ENCODE measurements at regions not wholly inside any gene's neighbourhood (a gene's known extent, or its start where the extent isn't known, plus 50 kb on each side); places are given as distances from the start of the nearest gene placed in this dataset.

DNA sequence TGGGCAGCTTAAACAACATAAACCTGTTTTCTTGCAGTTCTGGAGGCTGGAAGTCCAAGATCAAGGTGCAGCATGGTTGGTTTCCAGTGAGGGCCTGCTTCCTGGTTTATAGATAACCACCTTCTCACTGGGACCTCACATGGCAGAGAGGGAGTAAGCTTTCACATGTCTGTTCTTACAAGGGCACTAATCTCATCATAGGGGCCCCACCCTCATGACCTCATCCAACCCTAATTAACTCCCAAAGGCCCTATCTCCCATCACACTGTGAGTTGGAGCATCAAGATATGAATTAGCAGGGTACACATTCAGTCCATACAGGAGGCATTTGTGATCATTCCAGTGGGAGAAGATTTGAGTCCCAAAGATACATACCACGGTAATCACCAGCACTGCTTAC is 50.5 kb upstream of the GRIN2A start:
- no peaks in the 10 kb centered on the region for H3K36me3 ChIP-seq (ENCODE audit: low read depth)
- no peaks in the 10 kb centered on the region for H3K4me1 ChIP-seq (replicated peaks; ENCODE audit: insufficient read depth)
- peaks cover 15% of the 10 kb centered on the region; the same call in 1 of the 2 replicates for H3K27me3 ChIP-seq (ENCODE audit: insufficient read depth, low read depth)
- H3K79me2 ChIP-seq (ENCODE audit: low read depth), result no peaks in the 10 kb centered on the region
- no peak for DNase-seq
- ChIA-PET CTCF (no interaction called here), POLR2A (ENCODE audit: unreplicated experiment) (no interaction called here)
- intact Hi-C loops (cut with micrococcal nuclease; ENCODE audit: unreplicated experiment), result no loop called here
- BruUV-seq (replicated peaks), result no TSS peak
- TF ChIP-seq, protein P1, sequence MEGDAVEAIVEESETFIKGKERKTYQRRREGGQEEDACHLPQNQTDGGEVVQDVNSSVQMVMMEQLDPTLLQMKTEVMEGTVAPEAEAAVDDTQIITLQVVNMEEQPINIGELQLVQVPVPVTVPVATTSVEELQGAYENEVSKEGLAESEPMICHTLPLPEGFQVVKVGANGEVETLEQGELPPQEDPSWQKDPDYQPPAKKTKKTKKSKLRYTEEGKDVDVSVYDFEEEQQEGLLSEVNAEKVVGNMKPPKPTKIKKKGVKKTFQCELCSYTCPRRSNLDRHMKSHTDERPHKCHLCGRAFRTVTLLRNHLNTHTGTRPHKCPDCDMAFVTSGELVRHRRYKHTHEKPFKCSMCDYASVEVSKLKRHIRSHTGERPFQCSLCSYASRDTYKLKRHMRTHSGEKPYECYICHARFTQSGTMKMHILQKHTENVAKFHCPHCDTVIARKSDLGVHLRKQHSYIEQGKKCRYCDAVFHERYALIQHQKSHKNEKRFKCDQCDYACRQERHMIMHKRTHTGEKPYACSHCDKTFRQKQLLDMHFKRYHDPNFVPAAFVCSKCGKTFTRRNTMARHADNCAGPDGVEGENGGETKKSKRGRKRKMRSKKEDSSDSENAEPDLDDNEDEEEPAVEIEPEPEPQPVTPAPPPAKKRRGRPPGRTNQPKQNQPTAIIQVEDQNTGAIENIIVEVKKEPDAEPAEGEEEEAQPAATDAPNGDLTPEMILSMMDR (conservative IDR thresholded peaks at IDR 0.05), result no peak
- no peak for TF ChIP-seq EZH2 (IDR thresholded peaks at IDR 0.05; ENCODE audit: low read depth)
- H3F3A ChIP-seq (ENCODE audit: insufficient read depth, low read depth), result no peaks in the 10 kb centered on the region
- H3K9me3 ChIP-seq (ENCODE audit: insufficient read depth, low read depth), result no peaks in the 10 kb centered on the region
- no peak overlapping the region for H2AFZ ChIP-seq
- no peaks in the 10 kb centered on the region for H4K20me1 ChIP-seq (ENCODE audit: insufficient read depth)
- H3K4me2 ChIP-seq, result no peak overlapping the region
- no peak overlapping the region for H3K4me3 ChIP-seq
- no peaks in the 10 kb centered on the region for H3K9me2 ChIP-seq (ENCODE audit: insufficient read depth)
- H3K27ac ChIP-seq, result no peak overlapping the region

DNA sequence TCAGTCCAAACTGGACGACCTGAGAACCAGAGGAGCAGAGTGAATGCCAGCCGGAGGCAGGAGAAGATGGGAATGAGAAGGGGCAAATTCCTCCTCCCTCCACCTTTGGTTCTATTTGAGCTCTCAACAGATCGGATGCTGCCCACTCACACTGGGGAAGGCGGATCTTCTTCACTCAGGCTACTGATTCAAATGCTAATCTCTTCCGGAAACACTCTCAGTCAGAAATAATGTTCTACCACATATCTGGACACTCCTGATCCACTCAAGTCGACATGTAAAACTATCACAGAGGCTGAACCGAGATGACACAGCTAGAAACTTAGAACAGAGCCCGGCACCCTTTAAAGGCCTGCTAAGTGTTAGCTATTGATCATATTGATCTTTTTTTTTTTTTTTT is 57.4 kb upstream of the GRIN2A start:
- Histone ChIP-seq H4K20me1 (ENCODE audit: insufficient read depth) (no peaks in the 10 kb centered on the region), H3K79me2 (ENCODE audit: low read depth) (no peaks in the 10 kb centered on the region), H3K9me3 (ENCODE audit: insufficient read depth, low read depth) (no peaks in the 10 kb centered on the region), H3K4me1 (replicated peaks; ENCODE audit: insufficient read depth) (no peaks in the 10 kb centered on the region), H3K9me2 (ENCODE audit: insufficient read depth) (no peaks in the 10 kb centered on the region), H3K4me2 (no peak overlapping the region), H3K27ac (no peak overlapping the region), H3K4me3 (no peak overlapping the region), H2AFZ (no peak overlapping the region), H3K27me3 (ENCODE audit: insufficient read depth, low read depth) (peaks cover 32% of the 10 kb centered on the region), H3F3A (ENCODE audit: insufficient read depth, low read depth) (no peaks in the 10 kb centered on the region), H3K36me3 (ENCODE audit: low read depth) (no peaks in the 10 kb centered on the region)
- BruUV-seq (replicated peaks), result no TSS peak
- POLR2A ChIA-PET (ENCODE audit: unreplicated experiment), result no interaction called here
- intact Hi-C loops (cut with micrococcal nuclease; ENCODE audit: unreplicated experiment), result no loop called here
- no peak for DNase-seq
- CTCF ChIA-PET, result no interaction called here
- TF ChIP-seq, protein P1 (conservative IDR thresholded peaks at IDR 0.05), result no peak
- no peak for TF ChIP-seq EZH2 (IDR thresholded peaks at IDR 0.05; ENCODE audit: low read depth)

DNA sequence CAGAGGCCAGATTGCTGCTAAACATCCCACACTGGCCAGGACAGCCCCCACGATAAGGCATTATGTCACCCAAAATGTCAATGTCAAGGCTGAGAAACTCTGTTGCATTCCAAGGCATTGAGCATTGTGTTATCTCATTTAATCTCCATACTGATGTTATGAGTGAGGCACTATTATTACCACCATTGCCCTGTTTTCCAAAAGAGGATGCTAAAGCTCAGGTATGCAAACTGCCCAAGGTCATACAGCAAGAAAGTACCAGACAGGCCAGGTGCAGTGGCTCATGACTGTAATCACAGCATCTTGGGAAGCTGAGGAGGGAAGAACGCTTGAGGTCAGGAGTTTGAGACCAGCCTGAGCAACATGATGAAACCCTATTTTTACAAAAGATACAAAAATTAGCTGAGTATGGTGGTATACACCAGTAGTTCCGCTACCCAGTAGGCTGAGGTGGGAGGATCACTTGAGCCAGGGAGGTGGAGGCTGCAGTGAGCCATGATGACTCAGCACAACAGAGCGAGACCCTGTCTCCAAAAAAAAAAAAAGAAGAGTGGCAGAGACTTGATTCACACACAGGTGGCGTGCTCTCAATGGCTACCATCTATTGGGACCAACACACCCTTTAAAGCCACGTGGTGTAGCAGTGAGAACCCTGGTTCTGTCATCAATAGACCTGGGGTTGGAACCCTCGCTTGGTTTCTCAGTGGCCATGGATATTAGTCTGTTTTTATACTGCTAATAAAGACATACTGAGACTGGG is 58.8 kb upstream of the GRIN2A start:
- H3K27me3 ChIP-seq (ENCODE audit: insufficient read depth, low read depth), result peaks cover 32% of the 10 kb centered on the region
- no peaks in the 10 kb centered on the region for H3K9me3 ChIP-seq (ENCODE audit: insufficient read depth, low read depth)
- no peaks in the 10 kb centered on the region for H3K4me1 ChIP-seq (replicated peaks; ENCODE audit: insufficient read depth)
- no peaks in the 10 kb centered on the region for H3K36me3 ChIP-seq (ENCODE audit: low read depth)
- ChIA-PET POLR2A (ENCODE audit: unreplicated experiment) (no interaction called here), CTCF (no interaction called here)
- no peak for TF ChIP-seq EZH2 (IDR thresholded peaks at IDR 0.05; ENCODE audit: low read depth)
- TF ChIP-seq, protein P1 (conservative IDR thresholded peaks at IDR 0.05), result no peak
- H2AFZ ChIP-seq, result no peak overlapping the region
- H3K27ac ChIP-seq, result no peak overlapping the region
- H3K4me2 ChIP-seq, result no peak overlapping the region
- H3F3A ChIP-seq (ENCODE audit: insufficient read depth, low read depth), result no peaks in the 10 kb centered on the region
- DNase-seq, result peak in 1 of 2 experiments; percentile 49
- BruUV-seq (replicated peaks), result no TSS peak
- no peaks in the 10 kb centered on the region for H4K20me1 ChIP-seq (ENCODE audit: insufficient read depth)
- no peaks in the 10 kb centered on the region for H3K79me2 ChIP-seq (ENCODE audit: low read depth)
- H3K4me3 ChIP-seq, result no peak overlapping the region
- intact Hi-C loops (cut with micrococcal nuclease; ENCODE audit: unreplicated experiment), result no loop called here
- H3K9me2 ChIP-seq (ENCODE audit: insufficient read depth), result no peaks in the 10 kb centered on the region

Data from PC-9 (cell line).